SHP77 treated with DMSO at 0.1 percent for 48 hours (cell line): ENCODE measurements at regions not wholly inside any gene's neighbourhood (a gene's known extent, or its start where the extent isn't known, plus 50 kb on each side); places are given as distances from the start of the nearest gene placed in this dataset.
"Not testable (repeated sequence)": the region's sequence is repeated elsewhere in the genome, so short reads cannot be mapped to it uniquely, and the experiment has no call there.

ENCODE experiments used
- DNase-seq: peaks from one replicate; lab custom pipeline; 2025; lab: John Stamatoyannopoulos, UW

- no peak for DNase-seq
These were observed 111.2 kb downstream of the CAPZA3 start for GRCh38 chr12:18849080-18849479.

- no peak for DNase-seq
These were observed 111.8 kb downstream of the CAPZA3 start for GRCh38 chr12:18849761-18850160.

- DNase-seq = no peak
These were observed 112.8 kb downstream of the CAPZA3 start for GRCh38 chr12:18850752-18851151.

GRCh38 chr12:18851271-18851670, 113.4 kb downstream of the CAPZA3 start:
- no peak for DNase-seq

- DNase-seq = no peak
These were observed 115.8 kb downstream of the CAPZA3 start for GRCh38 chr12:18853570-18854366.

- DNase-seq = no peak
These were observed 119.7 kb downstream of the CAPZA3 start for GRCh38 chr12:18857656-18858055.

GRCh38 chr12:18859400-18859799, 121.5 kb downstream of the CAPZA3 start:
- DNase-seq = no peak

GRCh38 chr12:18861287-18861858, 123.5 kb downstream of the CAPZA3 start:
- DNase-seq = no peak

GRCh38 chr12:18863769-18864500, 126.0 kb downstream of the CAPZA3 start:
- DNase-seq = no peak

- peak; percentile 2 for DNase-seq
These were observed 127.1 kb downstream of the CAPZA3 start for GRCh38 chr12:18864900-18865561.

GRCh38 chr12:18868717-18869116, 130.8 kb downstream of the CAPZA3 start:
- DNase-seq = no peak

- DNase-seq = no peak
These were observed 134.9 kb downstream of the CAPZA3 start for GRCh38 chr12:18872770-18873169.

- DNase-seq = no peak
These were observed 140.8 kb downstream of the CAPZA3 start for GRCh38 chr12:18878676-18879180.

- DNase-seq = no peak
These were observed 144.8 kb downstream of the CAPZA3 start for GRCh38 chr12:18882690-18883089.

GRCh38 chr12:18886962-18887361, 149.0 kb downstream of the CAPZA3 start:
- DNase-seq = no peak

GRCh38 chr12:18887368-18887767, 149.4 kb downstream of the CAPZA3 start:
- DNase-seq = no peak

GRCh38 chr12:18888047-18888446, 150.1 kb downstream of the CAPZA3 start:
- DNase-seq = no peak

- not testable (repeated sequence) for DNase-seq
These were observed 152.7 kb downstream of the CAPZA3 start for GRCh38 chr12:18890621-18891020.

GRCh38 chr12:18895540-18895939, 157.6 kb downstream of the CAPZA3 start:
- DNase-seq = no peak

- DNase-seq = no peak
These were observed 158.0 kb downstream of the CAPZA3 start for GRCh38 chr12:18895946-18896345.

GRCh38 chr12:18897823-18898222, 159.9 kb downstream of the CAPZA3 start:
- DNase-seq = no peak

- no peak for DNase-seq
These were observed 160.6 kb downstream of the CAPZA3 start for GRCh38 chr12:18898470-18898869.
